HG02938 (cell line): ENCODE measurements at regions not wholly inside any gene's neighbourhood (a gene's known extent, or its start where the extent isn't known, plus 50 kb on each side); places are given as distances from the start of the nearest gene placed in this dataset.

ENCODE experiments used
- ATAC-seq: cut with Tn5 transposase; IDR thresholded peaks from one replicate; pipeline ENCODE4 v1.9.1; 2021; ENCODE audit warnings: mild to moderate bottlenecking, moderate library complexity; ENCODE audit not compliant: unreplicated experiment

GRCh38 chr4:111689214-111689613 is 456.0 kb upstream of the FAM241A start:
- no peak for ATAC-seq

DNA sequence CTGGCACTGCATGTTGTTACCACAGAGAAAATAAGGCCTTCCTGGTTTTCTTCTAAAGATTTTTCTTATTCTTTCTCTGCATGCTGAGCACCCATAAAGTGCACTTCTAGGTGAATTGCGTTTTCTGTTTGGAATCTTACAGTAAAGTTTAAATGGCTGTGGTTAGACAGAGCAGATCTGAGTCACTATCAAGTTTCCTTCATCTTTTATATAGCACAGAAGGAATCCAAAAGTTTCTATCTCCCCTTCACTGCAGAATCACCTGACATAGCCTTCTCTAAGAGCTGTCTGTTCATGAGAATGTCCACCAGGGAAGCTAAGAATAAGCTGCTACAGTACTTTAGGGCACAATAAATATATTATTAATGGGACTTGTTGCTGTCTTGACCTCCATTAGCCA is 455.5 kb upstream of the FAM241A start:
- ATAC-seq, result no peak

GRCh38 chr4:111693758-111694157 is 451.5 kb upstream of the FAM241A start:
- no peak for ATAC-seq

- no peak for ATAC-seq
Measured at GRCh38 chr4:111695677-111696076, 449.6 kb upstream of the FAM241A start.

DNA sequence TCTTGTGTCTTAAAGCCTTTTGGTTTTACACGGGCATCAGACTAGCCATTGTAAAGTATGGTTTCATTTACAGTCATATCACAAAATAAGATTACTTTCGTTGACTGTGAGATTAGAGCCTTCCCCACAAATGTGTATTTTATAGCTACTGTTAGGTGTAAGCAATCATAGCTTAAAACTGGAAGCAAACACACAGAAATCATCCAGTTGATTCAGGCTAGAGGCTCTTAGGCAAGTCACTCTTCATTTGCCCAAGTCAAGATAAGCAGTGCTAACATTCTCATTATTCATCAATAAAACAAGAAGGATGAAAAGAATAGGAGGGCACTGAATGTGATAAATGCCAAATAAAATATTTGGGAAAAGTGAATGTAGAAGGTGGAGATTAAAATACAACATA is 448.7 kb upstream of the FAM241A start:
- ATAC-seq, result no peak

DNA sequence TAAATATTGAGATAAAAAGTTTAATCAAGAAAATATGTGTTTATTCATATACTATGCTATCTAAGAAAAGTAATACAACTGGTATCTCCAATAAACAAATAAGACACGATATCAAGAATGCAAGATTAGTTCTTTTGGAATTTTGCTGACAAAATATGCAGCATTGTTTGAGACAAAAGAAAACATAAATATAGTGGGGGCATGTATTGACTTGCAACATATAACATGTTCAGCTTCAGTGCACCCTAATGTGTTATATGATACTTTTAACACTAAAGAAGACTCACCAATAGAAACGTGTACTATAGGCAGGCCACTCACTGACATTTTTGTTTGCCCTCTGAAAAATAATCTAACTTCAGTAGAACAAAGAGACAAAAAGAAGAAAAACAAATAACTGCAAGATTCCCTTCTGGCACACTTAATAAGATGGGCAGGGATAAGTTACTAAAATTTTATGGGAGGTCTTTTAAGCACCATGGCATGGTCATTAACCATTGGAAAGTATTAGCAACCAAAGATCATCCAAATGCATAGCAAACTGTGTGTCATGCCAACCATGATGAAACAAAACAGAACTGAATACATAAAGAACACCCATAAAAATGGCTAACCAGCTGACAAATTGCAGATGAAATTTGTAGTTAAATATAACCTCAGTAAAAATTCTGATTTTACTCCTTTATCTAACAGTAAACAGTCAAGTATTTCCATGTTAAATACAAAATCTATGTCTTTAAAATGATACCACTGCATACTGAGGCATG is 447.9 kb upstream of the FAM241A start:
- no peak for ATAC-seq

- no peak for ATAC-seq
Measured at GRCh38 chr4:111698361-111698760, 446.9 kb upstream of the FAM241A start.

DNA sequence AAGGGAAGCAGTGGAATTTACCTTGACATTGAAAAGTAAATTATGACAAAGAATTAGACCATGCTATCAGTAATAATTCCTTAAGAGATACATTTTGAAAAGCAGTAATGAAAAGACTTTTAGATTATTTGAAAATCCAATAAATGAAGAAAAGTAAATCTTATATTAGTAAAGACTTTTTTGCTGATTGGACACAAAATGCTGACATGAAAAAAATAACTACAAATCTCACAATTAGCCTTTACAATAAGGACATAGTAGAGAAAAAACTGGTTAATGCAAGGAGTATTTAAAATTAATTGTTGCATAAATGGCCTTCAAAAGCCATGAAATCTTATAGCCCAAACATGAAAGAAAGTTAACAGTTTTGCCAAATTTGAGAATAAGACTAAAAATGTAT is 446.1 kb upstream of the FAM241A start:
- no peak for ATAC-seq

DNA sequence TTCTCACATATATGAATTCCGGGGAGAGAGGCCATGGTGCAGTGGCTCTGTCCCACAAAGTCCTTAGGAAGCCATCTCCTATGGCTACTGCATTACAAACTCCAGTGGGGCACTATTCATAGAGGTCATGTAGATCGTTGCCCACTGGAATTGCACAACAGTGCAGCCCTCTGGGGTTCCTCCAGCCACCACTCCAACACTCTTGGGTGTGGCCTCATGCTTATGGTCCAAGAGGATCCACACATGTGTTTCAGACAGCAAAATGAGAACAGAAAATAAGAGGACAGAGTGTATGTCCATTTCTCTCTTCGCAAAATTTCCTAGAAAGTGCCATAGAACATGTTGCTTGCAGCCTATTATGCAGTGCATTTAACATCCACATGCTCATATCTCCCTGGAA is 444.2 kb upstream of the FAM241A start:
- no peak for ATAC-seq

DNA sequence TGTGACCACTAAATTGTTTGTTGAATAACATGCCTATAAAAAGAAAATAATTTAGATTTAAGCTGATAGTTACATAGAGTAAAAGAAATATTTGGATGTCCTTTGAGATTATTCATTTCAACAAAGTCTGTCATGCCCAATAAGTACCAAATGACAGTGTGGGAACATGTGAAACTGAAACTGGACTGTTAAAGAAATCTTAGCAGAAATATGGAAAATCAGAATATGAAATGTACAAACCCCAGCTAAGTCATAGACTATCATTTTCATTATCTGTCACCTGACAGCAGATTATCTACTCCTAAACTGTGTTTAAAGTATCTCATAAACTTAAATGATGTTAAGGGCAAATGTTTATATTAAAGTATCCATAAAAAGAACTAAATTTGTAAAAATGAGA is 437.8 kb upstream of the FAM241A start:
- no peak for ATAC-seq

GRCh38 chr4:111712093-111712677 is 433.1 kb upstream of the FAM241A start:
- ATAC-seq, result no peak

DNA sequence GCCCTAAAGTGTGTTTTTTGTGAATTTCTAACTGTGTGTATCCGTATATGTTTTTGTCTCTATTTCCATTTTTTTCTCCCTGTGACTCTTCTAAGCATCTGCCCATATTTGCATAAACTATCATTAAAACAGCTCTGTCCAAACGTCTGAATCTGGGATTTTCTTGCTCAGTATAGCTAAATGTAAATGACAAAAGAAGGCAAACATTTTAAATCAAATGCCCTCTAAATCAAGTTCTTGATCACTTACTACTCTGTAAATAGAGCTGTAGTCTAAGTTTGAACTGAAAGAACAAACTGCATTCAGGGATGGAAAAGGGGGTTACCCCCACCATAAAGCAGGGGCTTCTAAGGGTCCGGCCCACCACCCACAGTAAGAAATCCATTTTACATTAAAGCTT is 432.0 kb upstream of the FAM241A start:
- no peak for ATAC-seq

GRCh38 chr4:111717921-111718320 is 427.3 kb upstream of the FAM241A start:
- no peak for ATAC-seq

DNA sequence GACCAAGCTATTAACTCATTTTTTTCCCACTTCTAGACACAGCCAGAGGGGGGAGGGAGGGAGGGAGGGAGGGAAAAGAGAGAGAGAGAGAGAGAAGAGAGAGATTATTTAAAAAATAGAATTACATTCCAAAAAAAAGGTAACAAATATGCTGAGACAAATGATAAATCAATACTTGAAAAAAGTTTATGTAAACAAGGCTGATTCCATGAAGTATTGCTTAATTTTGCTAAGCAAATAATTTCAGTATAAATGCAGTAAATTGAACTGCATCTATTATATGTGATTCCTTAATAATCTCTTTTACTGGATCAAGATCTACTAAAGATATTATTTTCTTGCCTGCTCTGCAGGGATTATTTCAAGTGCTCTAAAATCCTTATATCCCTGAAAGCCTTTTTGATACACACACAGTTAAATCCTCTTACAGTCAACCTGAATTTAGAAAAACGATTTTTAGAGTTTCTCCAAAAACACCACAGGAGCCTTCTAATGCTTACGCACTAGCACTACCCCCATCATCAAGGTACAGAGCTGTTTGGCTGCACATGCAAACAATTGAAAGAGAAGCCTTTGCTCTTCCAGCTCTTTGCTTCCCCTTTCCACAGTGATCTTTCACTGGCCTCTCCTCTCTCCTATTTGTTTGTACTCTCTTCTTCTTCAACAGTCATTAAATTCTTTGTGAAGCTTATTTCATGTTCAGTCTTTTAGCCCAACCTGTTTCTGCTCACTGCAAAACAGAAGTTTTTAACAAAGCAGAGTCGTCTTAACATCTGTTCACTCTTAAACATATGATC is 426.3 kb upstream of the FAM241A start:
- ATAC-seq, result no peak

DNA sequence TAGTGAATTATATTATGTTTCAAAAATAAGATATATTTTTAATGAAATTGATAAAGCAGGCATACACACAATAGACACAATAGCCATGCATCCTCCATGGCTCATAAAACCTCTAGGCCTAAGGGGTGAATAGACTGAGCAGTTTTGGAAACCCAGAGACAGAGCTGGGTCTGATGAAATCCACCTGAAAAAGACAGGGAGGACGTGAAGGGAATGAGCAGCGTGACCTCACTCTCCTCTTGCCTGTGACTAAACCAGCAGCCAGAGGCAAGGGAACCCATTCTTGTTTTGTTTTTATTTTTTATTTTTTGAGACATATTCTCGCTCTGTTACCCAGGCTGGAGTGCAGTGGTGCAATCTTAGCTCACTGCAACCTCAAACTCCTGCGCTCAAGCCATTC is 424.4 kb upstream of the FAM241A start:
- ATAC-seq, result no peak

- ATAC-seq, result no peak
Measured at GRCh38 chr4:111722213-111722720, 423.0 kb upstream of the FAM241A start.

- no peak for ATAC-seq
Measured at GRCh38 chr4:111736516-111736915, 408.7 kb upstream of the FAM241A start.

DNA sequence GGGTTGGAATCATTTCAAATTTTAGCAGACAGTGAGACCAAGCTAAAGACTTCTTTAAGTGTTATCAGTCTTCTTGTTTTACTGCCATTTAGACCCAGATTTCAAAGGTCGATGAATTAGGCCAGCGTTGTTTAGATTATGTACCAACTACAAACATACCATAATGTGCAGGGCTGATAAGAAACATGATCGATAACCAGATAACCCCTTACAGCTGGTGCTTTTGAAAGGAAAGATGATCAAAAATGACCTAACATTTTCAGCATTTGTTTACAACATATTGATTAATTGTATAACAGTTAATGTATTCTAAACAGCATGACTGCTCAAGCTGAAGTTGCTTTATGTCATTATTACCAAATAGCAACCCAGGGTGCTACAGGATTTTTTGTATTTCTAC is 400.4 kb upstream of the FAM241A start:
- ATAC-seq, result no peak

DNA sequence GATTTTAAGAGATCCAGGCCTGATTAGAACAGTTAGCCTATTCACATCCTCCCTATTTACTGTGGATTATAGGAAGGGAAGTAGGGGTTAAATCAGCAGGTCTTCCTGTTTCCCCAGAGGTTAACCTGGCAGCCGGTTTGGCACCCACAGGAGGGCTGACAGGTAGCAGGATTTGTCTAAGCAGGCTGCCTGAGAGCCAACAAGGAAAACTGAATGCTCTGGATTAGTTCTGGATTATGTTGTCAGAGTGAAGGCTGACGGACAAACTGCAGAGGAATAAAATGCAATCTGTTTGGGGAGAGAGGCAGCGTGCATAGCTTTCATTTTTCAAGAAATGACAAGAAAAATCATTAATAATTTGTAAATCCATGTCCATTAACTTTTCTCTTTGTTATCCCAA is 397.1 kb upstream of the FAM241A start:
- ATAC-seq, result no peak

GRCh38 chr4:111754003-111754402 is 391.3 kb upstream of the FAM241A start:
- ATAC-seq, result peak; percentile 57

GRCh38 chr4:111755571-111755970 is 389.7 kb upstream of the FAM241A start:
- ATAC-seq, result no peak

- ATAC-seq, result no peak
Measured at GRCh38 chr4:111761531-111761930, 383.7 kb upstream of the FAM241A start.
